ENCODE measurements at regions not wholly inside any gene's neighbourhood (a gene's known extent, or its start where the extent isn't known, plus 50 kb on each side); places are given as distances from the start of the nearest gene placed in this dataset.

DNA sequence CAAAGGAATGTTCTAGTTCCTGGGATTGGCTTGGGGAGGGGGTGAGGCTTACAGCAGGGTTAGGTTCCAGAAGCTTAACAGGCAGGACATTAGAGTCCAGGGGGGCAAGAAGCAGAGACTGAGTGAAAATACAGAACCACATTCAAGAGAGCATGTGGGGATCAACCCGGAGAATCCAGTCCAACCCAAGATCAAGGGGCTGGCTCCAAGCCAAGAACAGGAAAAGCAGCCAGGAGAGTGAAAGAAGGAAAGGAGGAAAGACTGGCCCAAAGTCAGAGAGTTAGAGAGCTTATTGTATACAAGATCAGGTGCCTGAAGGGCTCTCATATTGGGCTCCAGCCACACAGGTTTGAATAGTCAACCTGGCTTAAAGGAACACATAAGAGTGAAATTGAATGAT, 190.3 kb upstream of the CDKN3 start:
- 25% methylated on average over 1 of the region's 1 CpG for WGBS
- Histone ChIP-seq H3K4me1 (ENCODE audit: insufficient read depth) (no peaks in the 10 kb centered on the region), H3K4me3 (ENCODE audit: low read depth, low read length) (no peak overlapping the region), H3K36me3 (ENCODE audit: insufficient read depth) (no peaks in the 10 kb centered on the region), H3K27ac (ENCODE audit: low read depth) (no peak overlapping the region)
- DNase-seq (ENCODE audit: extremely low spot score), result no peak

DNA sequence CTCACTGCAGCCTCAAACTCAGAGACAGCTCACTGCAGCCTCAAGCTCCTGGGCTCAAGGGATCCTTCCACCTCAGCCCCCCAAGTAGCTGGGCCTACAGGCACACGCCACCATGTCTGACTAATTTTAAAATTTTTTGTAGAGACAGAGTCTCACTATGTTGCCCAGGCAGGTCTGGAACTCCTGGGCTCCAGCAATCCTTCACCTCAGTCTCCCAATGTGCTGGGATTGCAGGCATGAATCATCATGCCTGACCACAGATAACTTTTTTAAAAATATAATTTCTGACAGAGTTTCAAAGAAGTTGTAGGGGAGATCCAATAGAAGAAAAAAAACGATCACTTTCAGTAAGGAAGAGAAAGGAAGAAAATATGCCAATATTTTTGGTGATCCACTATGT, 189.7 kb upstream of the CDKN3 start:
- WGBS, result 87% methylated on average over 2 of the region's 2 CpGs
- Histone ChIP-seq H3K36me3 (ENCODE audit: insufficient read depth) (no peaks in the 10 kb centered on the region), H3K4me1 (ENCODE audit: insufficient read depth) (no peaks in the 10 kb centered on the region)

DNA sequence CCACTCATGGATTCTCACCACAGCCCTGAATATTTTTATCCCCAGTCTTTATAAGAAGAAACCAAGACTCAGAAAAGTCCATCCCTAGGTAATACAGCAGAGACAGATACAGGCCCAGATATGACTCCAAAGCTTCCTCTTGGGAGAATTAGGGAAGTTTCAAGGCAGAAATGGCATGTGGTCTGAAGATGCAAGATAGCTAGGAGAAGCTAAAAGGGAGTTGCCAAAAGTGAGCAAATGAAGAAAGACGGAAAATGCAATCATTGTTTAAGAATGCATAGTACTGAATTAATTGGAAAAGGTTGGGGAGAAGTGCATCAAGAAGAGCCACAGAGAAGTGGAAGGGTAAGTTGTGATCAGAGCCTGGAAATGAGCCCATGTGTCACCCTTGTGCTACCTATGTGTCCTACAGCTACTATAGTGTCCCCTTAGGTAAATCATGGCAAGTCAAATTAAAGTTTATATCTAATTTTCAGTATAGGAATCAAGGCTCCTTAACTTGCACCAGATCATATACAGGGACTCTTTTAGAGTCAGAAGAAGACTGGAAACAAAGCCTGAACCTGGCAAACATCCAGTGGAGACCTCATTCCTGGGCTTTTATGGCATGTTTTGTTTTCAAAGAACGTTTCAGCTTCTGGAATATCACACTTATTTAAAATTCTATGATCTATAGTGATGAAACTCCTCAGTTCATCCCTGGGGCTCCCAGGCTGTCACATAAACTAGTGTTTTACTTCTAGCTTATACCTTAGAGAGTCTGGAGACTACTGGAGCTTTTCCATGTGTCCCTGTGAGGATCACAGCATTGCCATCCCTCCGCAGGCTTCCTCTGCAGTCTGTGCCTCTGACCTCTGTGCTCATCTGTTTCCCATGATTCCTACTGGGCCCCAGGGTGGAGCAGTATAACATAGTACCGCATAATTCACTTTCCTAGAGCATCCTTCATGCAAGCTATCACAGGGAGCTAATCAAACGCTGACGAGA, 189.0 kb upstream of the CDKN3 start:
- Histone ChIP-seq H3K4me1 (ENCODE audit: insufficient read depth) (no peaks in the 10 kb centered on the region), H3K36me3 (ENCODE audit: insufficient read depth) (no peaks in the 10 kb centered on the region), H3K4me3 (ENCODE audit: low read depth, low read length) (no peak overlapping the region), H3K27ac (ENCODE audit: low read depth) (no peak overlapping the region)
- WGBS, result 62% methylated on average over 6 of the region's 6 CpGs
- DNase-seq (ENCODE audit: extremely low spot score), result no peak

More for the DNA sequence above, 189.7 kb upstream of the CDKN3 start:
- Histone ChIP-seq H3K4me3 (ENCODE audit: low read depth, low read length) (no peak overlapping the region), H3K27ac (ENCODE audit: low read depth) (no peak overlapping the region)
- DNase-seq (ENCODE audit: extremely low spot score), result no peak

DNA sequence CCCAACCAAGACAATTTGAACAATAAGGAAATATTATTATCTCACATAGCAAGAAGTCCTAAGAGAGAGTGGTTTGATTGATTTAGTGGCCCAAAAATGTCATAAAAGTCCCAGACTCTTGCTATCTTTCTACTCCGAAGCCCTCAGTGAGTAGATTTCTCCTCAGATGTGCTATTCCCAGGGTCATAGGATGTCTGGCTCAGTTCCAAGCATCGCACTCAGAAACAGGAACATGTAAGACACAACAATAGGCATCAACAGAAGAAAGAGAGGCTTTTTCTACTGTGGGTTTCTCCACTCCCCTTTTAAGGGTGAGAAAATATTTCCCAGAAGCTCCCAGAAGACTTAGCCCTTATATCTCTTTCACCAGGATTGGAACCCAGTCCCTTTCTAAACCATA, 188.1 kb upstream of the CDKN3 start:
- no peaks in the 10 kb centered on the region for H3K36me3 ChIP-seq (ENCODE audit: insufficient read depth)
- no peaks in the 10 kb centered on the region for H3K4me1 ChIP-seq (ENCODE audit: insufficient read depth)
- no peak overlapping the region for H3K27ac ChIP-seq (ENCODE audit: low read depth)
- H3K4me3 ChIP-seq (ENCODE audit: low read depth, low read length), result no peak overlapping the region
- 74% methylated on average over 2 of the region's 2 CpGs for WGBS
- DNase-seq (ENCODE audit: extremely low spot score), result no peak

DNA sequence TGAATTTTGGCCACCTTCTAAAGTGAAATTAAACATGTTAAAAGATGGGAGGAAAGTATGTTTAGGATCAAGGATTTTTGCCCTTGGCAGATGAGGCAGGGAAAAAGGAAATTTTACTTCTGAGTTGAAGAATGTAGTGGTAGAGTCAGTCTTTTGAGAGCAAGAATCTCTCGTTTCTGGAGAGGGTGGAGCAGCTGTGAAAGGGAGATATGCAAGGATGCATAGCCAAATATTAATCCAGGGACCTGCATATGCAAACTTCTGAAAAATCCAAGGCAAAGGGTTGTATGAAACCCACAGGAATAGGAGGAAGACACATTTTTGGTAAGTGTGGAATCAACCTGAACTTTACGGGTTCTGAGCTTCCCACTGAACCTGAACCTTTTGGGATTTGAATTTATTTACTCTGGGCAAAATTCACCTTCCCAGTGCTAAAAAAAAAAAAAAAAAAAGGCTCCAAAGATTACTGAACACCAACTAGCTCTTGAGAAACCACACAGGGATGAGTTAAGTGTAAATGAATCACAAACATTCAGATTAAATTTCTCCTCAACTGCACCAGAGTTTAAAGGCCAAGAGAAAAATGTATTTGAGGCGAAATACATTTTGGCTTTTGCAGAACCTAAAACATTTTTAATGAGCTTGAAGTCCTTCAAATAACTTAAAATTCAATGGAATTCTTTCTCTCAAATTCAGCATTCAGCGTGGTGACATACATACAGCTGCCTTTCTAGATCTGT, 187.1 kb upstream of the CDKN3 start:
- Histone ChIP-seq H3K27ac (ENCODE audit: low read depth) (no peak overlapping the region), H3K4me3 (ENCODE audit: low read depth, low read length) (no peak overlapping the region), H3K4me1 (ENCODE audit: insufficient read depth) (no peaks in the 10 kb centered on the region), H3K36me3 (ENCODE audit: insufficient read depth) (no peaks in the 10 kb centered on the region)
- 82% methylated on average over 4 of the region's 4 CpGs for WGBS
- no peak for DNase-seq (ENCODE audit: extremely low spot score)

DNA sequence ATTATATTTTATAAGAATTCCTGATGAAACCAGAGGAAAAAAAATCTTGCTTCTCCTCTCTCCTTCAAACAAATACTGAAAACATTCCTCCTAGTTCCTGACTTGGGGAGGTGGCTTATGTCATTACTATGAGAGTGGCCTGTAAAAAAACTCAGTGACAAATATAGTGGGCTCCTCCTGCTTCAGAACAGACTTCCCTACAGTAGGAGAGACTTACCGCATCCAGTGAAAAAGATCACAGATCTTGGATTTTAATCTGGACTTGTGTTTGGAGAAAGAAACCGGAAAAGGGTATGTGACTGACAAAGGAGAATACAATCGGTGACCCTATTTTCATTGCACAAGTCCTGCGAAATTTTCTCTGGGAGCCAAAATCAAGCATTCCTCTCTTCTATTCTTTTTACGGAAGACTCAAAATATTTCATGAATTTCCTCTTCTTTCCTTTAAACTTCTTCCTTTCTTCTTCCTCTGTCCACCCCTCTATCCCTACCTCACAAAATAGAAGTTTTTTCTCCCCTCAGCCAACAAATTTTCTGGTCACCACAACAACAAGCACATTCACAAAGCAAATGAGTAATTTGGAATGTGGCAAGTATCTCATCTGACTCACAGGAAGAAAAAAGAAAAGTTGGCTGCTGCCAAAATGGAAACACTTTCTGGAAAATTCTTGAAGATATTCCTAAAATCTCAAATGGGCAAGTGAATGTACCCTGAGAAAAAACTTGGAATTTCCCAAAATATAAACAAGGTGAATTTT, 185.1 kb upstream of the CDKN3 start:
- WGBS, result 70% methylated on average over 5 of the region's 5 CpGs
- H3K36me3 ChIP-seq (ENCODE audit: insufficient read depth), result no peaks in the 10 kb centered on the region
- no peak overlapping the region for H3K27ac ChIP-seq (ENCODE audit: low read depth)
- no peaks in the 10 kb centered on the region for H3K4me1 ChIP-seq (ENCODE audit: insufficient read depth)
- no peak for DNase-seq (ENCODE audit: extremely low spot score)
- H3K4me3 ChIP-seq (ENCODE audit: low read depth, low read length), result no peak overlapping the region

DNA sequence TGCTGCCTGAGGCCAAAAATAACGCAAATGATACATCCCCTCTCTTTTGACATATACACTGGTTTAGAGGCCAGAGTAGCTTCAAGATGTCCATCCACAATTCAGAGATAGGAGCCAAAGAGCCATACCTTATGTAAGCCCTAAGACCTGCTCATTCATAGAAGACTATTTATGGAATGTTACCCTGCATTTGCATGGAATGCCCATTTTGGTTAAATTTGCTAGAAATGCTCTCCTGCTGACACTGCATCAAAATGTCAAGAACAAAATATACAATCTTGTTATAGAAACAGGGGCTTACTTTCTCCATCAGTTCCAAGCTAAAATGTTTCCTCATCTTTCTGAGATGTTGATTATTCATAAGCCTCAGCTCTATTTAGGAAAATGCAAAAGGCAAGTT, 183.3 kb upstream of the CDKN3 start:
- Histone ChIP-seq H3K4me3 (ENCODE audit: low read depth, low read length) (no peak overlapping the region), H3K27ac (ENCODE audit: low read depth) (no peak overlapping the region), H3K4me1 (ENCODE audit: insufficient read depth) (no peaks in the 10 kb centered on the region), H3K36me3 (ENCODE audit: insufficient read depth) (no peaks in the 10 kb centered on the region)
- no peak for DNase-seq (ENCODE audit: extremely low spot score)
- 96% methylated on average over 1 of the region's 1 CpG for WGBS

DNA sequence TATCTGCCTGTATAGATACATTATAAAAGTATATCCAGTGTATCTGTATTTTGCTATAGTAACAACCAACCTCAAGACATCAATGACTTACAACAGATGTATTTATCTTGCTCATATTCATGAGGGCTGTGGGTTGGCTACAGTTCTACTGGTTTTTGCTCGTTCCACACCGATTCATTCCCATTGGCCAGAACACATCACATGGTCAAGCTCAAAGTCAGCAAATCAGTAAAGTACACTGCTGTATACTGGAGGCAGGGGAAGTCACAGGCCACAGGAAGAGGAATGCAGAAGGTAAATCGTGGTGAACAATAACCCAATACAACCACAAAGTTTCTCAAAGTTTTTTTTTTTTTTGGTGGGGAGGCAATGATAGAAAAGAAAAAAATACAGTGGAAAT, 180.0 kb upstream of the CDKN3 start:
- no peak for DNase-seq (ENCODE audit: extremely low spot score)
- Histone ChIP-seq H3K27ac (ENCODE audit: low read depth) (no peak overlapping the region), H3K4me1 (ENCODE audit: insufficient read depth) (no peaks in the 10 kb centered on the region), H3K4me3 (ENCODE audit: low read depth, low read length) (no peak overlapping the region), H3K36me3 (ENCODE audit: insufficient read depth) (no peaks in the 10 kb centered on the region)
- 83% methylated on average over 3 of the region's 3 CpGs for WGBS

DNA sequence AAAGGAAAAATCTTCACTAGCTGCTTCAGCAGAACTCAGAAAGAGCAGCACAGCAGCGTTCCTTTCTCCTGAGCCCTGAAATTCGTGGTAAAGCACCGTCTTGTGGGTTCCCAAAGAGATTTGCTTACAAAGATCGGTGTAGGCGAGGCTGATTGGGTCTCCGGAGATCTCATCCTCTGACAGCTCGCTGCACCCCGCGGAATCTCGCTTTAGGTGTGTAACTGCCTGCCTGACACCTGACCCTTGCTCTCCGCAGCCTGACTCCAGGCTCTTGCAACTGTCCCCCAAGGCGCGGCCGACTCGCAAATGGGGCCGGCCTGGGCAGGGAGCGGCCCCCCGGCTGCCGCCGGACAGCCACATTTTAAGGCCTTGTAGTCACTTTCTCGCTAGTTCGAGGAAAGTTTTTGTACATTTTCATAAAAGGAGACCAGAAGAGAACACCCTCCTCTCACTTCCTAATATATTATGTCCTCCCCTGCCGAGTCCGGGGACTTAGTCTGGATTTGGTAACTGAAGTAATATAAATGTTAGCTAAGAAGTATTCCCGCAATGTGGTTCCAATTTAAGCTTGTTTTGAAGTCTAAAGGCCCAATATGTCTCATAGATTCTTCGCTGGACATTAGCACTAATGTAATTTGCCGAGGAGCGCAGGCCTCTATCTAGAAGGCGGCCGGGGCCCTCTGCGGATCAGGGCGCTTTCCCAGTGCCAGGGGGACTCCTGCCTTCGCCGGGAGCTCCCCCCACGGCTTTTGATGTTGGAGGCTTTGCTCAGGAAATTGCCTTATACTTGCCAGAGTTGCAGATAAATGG, 177.3 kb upstream of the CDKN3 start:
- Histone ChIP-seq H3K36me3 (ENCODE audit: insufficient read depth) (no peaks in the 10 kb centered on the region), H3K4me1 (ENCODE audit: insufficient read depth) (no peaks in the 10 kb centered on the region), H3K27ac (ENCODE audit: low read depth) (no peak overlapping the region), H3K4me3 (ENCODE audit: low read depth, low read length) (no peak overlapping the region)
- no peak for DNase-seq (ENCODE audit: extremely low spot score)
- 63% methylated on average over 35 of the region's 35 CpGs for WGBS

DNA sequence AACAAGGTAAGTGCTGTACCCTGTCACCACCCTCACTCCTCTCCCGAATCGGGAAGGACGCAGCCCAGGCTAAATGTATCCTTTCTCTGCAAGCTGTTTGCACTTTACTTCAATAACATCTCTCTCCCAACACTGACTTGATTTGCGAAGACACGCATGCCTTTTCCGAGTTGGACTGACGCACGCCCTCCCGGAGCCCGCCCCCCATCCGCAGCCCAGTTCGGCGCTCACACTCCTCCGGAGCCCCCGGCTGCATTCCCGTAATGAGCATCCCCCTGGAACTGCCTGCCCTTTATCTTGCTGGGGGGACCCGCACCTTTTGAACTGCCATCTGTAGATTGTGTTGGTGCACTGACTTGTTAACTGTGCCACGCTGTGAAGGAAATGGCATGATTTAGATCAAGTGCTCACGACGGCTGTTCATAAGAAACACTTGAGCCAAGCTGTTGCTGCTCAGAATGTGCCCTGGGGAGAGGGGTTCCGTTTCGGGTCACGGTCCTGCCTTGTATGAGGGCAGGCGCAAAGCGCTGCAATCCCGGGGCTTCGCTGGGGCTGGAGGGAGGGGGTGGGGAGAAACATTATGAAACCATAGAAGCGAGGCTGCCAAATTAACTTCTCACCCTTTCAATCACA, 176.6 kb upstream of the CDKN3 start:
- no peak for DNase-seq (ENCODE audit: extremely low spot score)
- Histone ChIP-seq H3K36me3 (ENCODE audit: insufficient read depth) (no peaks in the 10 kb centered on the region), H3K4me3 (ENCODE audit: low read depth, low read length) (no peak overlapping the region), H3K27ac (ENCODE audit: low read depth) (no peak overlapping the region), H3K4me1 (ENCODE audit: insufficient read depth) (no peaks in the 10 kb centered on the region)
- whole genome bisulfite sequencing, result 28% methylated on average over 28 of the region's 28 CpGs

DNA sequence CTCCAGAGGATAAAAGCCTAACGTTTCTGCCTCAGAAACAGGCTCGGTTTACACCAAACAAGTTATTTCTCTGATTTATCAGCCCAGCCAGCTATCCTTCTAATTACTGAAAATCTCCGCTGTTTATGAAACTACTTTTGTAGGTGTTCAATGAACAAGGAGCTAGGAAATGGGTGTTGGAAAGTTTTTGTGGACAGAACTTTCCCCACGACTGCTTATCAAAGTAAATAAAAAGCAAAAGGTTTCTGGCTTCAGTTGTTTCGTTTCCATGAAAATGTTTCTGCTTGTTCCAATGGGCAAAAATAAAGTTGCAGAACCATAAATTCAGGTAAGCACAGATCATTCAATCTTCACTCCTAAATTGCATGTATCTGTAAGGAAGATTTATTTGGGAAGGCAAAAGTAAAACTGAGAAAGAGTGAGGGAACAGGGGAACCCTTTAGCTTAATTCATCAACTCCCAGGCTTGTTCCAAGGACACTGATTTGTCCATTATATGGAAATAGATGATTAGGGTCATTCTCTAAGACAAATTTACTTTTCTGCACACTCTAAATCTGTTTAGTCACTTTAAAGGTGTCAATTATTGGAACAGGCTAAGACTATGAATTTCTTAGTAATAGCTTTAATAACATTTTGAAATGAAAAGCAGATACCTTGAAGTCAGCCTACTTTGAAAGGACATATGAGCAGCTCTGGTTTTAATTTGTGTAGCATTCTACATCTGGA, 175.9 kb upstream of the CDKN3 start:
- 43% methylated on average over 5 of the region's 5 CpGs for WGBS
- H3K36me3 ChIP-seq (ENCODE audit: insufficient read depth), result no peaks in the 10 kb centered on the region
- DNase-seq (ENCODE audit: extremely low spot score), result no peak
- H3K27ac ChIP-seq (ENCODE audit: low read depth), result no peak overlapping the region
- no peaks in the 10 kb centered on the region for H3K4me1 ChIP-seq (ENCODE audit: insufficient read depth)
- H3K4me3 ChIP-seq (ENCODE audit: low read depth, low read length), result no peak overlapping the region

DNA sequence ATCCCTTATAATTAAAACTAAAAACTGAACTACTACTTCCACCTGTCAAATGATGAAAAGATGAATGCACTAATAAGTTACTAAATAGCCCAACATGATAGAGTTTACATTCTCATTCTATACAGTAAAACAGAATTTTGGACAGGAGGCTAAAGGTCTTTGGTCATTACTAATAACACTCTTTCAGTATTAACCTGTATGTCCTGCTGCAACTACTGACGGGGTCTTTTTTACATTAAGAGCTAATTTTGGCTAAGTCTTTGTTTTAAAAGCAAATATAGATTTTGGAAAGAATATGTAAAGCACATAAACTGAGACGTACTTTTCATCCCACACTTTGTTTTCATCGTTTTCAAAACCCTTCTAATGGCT, 175.4 kb upstream of the CDKN3 start:
- no peak overlapping the region for H3K4me3 ChIP-seq (ENCODE audit: low read depth, low read length)
- no peak overlapping the region for H3K27ac ChIP-seq (ENCODE audit: low read depth)
- H3K36me3 ChIP-seq (ENCODE audit: insufficient read depth), result no peaks in the 10 kb centered on the region
- DNase-seq (ENCODE audit: extremely low spot score), result no peak
- H3K4me1 ChIP-seq (ENCODE audit: insufficient read depth), result no peaks in the 10 kb centered on the region
- WGBS, result 77% methylated on average over 3 of the region's 3 CpGs
